GM12865 (cell line): ENCODE measurements at regions not wholly inside any gene's neighbourhood (a gene's known extent, or its start where the extent isn't known, plus 50 kb on each side); places are given as distances from the start of the nearest gene placed in this dataset.
"Not testable (repeated sequence)": the region's sequence is repeated elsewhere in the genome, so short reads cannot be mapped to it uniquely, and the experiment has no call there.

Experiments used
- DNase-seq: peaks from one replicate; pipeline ENCODE4 v3.0.0; 2010; ENCODE audit warnings: low read depth
- H3K4me3 ChIP-seq: 2 replicates; pipeline ENCODE4 v1.5.1; 2011; ENCODE audit warnings: mild to moderate bottlenecking, low read depth, low read length, control low read depth
- TF ChIP-seq, protein P1 (sequence below): IDR thresholded peaks from 2 replicates; pipeline ENCODE4 v1.5.1; 2011; ENCODE audit warnings: low read length, control low read depth, low read depth, inconsistent platforms; ENCODE audit not compliant: insufficient read depth; ENCODE audit errors: missing control alignments

DNA sequence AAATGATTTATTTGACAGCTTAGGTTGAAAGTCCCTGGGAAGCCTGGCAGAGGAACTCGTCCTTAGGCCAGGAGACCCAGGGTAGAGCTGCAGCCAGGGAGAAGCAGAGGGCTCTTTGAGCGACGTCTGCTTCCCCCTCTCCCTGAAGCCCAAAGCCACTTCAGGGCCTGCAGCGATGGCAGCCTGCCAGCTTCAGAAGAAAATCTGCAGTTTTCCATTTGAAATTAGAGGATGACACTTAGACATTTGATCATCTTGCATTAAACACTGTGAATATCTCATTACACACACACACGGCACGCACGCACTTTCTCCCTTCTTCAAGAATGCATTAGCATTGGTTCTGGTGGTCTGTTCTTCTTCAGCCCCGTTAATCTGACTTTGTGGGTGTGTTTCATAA, 96.5 kb downstream of the PLEKHG1 start:
- TF ChIP-seq, protein P1, sequence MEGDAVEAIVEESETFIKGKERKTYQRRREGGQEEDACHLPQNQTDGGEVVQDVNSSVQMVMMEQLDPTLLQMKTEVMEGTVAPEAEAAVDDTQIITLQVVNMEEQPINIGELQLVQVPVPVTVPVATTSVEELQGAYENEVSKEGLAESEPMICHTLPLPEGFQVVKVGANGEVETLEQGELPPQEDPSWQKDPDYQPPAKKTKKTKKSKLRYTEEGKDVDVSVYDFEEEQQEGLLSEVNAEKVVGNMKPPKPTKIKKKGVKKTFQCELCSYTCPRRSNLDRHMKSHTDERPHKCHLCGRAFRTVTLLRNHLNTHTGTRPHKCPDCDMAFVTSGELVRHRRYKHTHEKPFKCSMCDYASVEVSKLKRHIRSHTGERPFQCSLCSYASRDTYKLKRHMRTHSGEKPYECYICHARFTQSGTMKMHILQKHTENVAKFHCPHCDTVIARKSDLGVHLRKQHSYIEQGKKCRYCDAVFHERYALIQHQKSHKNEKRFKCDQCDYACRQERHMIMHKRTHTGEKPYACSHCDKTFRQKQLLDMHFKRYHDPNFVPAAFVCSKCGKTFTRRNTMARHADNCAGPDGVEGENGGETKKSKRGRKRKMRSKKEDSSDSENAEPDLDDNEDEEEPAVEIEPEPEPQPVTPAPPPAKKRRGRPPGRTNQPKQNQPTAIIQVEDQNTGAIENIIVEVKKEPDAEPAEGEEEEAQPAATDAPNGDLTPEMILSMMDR, result no peak
- no peak overlapping the region for H3K4me3 ChIP-seq
- DNase-seq, result no peak

GRCh38 chr6:150696918-150697317, 97.2 kb downstream of the PLEKHG1 start:
- not testable (repeated sequence) for H3K4me3 ChIP-seq, DNase-seq

- no peak for DNase-seq
- TF ChIP-seq, protein P1, result no peak
- H3K4me3 ChIP-seq, result no peak overlapping the region
These were observed 97.8 kb downstream of the PLEKHG1 start for GRCh38 chr6:150697515-150697914.

DNA sequence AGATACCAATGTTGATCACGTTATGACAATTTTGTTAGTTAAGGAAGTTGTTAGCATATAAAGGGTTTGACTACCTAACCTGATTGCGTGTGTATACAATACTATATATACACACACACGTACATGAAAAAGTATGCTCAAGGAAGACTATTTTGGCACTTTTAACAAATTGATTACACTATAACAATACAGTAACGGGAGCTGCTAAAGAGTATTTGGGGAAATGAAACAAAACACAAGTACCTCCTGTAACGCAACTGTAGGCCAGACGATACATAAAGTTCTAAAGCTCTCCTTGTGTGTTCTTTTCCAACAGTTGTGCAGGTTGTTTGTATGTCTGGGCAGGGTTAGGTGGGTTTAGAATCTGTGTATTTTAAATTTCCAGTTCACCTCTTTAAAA, 98.7 kb downstream of the PLEKHG1 start:
- no peak for DNase-seq
- TF ChIP-seq, protein P1, result no peak
- no peak overlapping the region for H3K4me3 ChIP-seq

GRCh38 chr6:150702675-150703074, 103.0 kb downstream of the PLEKHG1 start:
- H3K4me3 ChIP-seq, result no peak overlapping the region
- DNase-seq, result no peak

DNA sequence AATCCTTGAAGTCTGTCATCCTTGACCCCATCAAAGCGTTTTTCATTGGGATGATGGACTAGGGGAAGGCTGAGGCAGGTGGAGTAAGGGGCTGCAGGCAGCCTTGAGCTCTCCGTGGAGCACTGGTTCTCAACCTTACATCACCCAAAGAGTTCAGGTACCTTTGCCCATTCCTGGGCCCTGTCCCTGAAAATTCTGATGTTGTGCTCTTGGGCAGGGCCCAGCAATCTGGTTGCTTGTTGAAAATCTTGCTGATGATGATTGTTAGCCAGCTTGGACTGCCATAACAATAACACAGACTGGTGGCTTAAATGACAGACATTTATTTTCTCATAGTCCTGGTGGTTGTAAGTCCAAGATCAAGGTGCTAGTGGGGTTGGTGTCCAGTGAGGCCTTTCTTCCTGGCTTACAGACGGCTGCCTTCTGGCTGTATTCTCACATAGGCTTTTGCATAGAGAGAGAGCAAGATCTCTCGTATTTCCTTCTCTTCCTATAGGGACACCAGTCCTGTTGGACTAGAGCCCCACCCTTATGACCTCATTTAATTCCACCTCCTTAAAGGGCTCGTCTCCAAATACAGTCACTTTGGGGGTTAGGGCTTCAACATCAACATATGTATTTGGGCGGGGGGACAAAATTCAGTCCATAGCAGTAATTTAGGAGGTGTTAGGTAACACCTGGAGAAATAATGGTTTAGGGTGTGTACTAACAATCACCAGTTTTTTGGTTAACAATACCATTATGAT, 104.9 kb downstream of the PLEKHG1 start:
- TF ChIP-seq, protein P1, result no peak
- H3K4me3 ChIP-seq, result no peak overlapping the region
- DNase-seq, result no peak

More at GRCh38 chr6:150702675-150703074, 103.0 kb downstream of the PLEKHG1 start:
- TF ChIP-seq, protein P1, result no peak

DNA sequence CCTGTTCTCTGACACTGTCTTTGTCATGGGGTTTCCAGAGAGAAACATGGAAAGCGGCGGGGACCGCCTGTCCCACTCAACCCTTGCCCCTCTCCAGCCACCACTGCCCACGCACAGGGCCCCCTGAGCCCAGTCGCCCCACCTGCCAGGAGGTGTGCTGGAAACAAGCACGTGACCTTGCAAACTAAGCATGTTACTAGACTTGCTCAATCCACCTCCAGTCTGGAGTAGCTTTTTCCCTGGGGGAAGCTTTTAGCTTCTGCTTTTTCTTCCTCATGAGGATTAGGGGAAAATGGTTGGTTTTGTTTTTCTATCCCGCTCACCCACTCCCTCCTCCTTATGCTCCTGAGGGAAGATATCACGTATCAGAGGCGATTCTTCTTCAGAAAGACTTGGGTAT, 105.7 kb downstream of the PLEKHG1 start:
- DNase-seq, result no peak
- TF ChIP-seq, protein P1, result no peak
- no peak overlapping the region for H3K4me3 ChIP-seq
